Cardiac muscle cell (in vitro differentiated cells and primary cell): ENCODE measurements at regions not wholly inside any gene's neighbourhood (a gene's known extent, or its start where the extent isn't known, plus 50 kb on each side); places are given as distances from the start of the nearest gene placed in this dataset.

ENCODE experiments used
- DNase-seq, 2 donors: peaks; one replicate each; pipeline versions ENCODE4 v3.0.0 to v3.0.0-alpha.2; 2010 to 2017; ENCODE audit warnings: low read depth in 1 of 2, low spot score in 1 of 2
- H3K27ac ChIP-seq: fragments of 200-600 bp; sonication (generic); 2 replicates; pipeline ENCODE4 v1.5.1; 2016
- H3K27me3 ChIP-seq: fragments of 200-600 bp; sonication (generic); 2 replicates; pipeline ENCODE4 v1.6.0; 2016; ENCODE audit warnings: control low read depth
- H3K36me3 ChIP-seq: fragments of 200-600 bp; sonication (generic); 2 replicates; pipeline ENCODE4 v1.5.1; 2016; ENCODE audit warnings: control low read depth
- H3K4me1 ChIP-seq: fragments of 200-600 bp; sonication (generic); 2 replicates; pipeline ENCODE4 v1.8.1; 2017; ENCODE audit warnings: low read depth, mild to moderate bottlenecking, mixed run types
- H3K4me3 ChIP-seq: fragments of 200-600 bp; sonication (generic); 2 replicates; pipeline ENCODE4 v1.5.1; 2016; ENCODE audit warnings: mild to moderate bottlenecking
- H3K9me3 ChIP-seq: fragments of 200-600 bp; sonication (generic); 2 replicates; pipeline ENCODE4 v1.5.1; 2017; ENCODE audit warnings: low read depth, mild to moderate bottlenecking, control low read depth
- TF ChIP-seq, protein P1 (sequence below): IDR thresholded peaks from 2 replicates; pipeline ENCODE4 v1.5.1; 2012; ENCODE audit warnings: low read depth, mild to moderate bottlenecking, low read length

GRCh38 chr7:125857606-125858005 is 928.0 kb upstream of the POT1 start:
- Histone ChIP-seq H3K4me1 (no peaks in the 10 kb centered on the region), H3K9me3 (no peaks in the 10 kb centered on the region), H3K36me3 (no peaks in the 10 kb centered on the region), H3K27ac (no peak overlapping the region), H3K4me3 (no peak overlapping the region), H3K27me3 (no peaks in the 10 kb centered on the region)
- TF ChIP-seq, protein P1, sequence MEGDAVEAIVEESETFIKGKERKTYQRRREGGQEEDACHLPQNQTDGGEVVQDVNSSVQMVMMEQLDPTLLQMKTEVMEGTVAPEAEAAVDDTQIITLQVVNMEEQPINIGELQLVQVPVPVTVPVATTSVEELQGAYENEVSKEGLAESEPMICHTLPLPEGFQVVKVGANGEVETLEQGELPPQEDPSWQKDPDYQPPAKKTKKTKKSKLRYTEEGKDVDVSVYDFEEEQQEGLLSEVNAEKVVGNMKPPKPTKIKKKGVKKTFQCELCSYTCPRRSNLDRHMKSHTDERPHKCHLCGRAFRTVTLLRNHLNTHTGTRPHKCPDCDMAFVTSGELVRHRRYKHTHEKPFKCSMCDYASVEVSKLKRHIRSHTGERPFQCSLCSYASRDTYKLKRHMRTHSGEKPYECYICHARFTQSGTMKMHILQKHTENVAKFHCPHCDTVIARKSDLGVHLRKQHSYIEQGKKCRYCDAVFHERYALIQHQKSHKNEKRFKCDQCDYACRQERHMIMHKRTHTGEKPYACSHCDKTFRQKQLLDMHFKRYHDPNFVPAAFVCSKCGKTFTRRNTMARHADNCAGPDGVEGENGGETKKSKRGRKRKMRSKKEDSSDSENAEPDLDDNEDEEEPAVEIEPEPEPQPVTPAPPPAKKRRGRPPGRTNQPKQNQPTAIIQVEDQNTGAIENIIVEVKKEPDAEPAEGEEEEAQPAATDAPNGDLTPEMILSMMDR, result no peak
- no peak for DNase-seq

- Histone ChIP-seq H3K27ac (no peak overlapping the region), H3K9me3 (no peaks in the 10 kb centered on the region), H3K36me3 (no peaks in the 10 kb centered on the region), H3K4me1 (no peaks in the 10 kb centered on the region), H3K4me3 (no peak overlapping the region), H3K27me3 (no peaks in the 10 kb centered on the region)
- TF ChIP-seq, protein P1, result no peak
- no peak for DNase-seq
Observed at GRCh38 chr7:125848157-125848556, 918.5 kb upstream of the POT1 start.

DNA sequence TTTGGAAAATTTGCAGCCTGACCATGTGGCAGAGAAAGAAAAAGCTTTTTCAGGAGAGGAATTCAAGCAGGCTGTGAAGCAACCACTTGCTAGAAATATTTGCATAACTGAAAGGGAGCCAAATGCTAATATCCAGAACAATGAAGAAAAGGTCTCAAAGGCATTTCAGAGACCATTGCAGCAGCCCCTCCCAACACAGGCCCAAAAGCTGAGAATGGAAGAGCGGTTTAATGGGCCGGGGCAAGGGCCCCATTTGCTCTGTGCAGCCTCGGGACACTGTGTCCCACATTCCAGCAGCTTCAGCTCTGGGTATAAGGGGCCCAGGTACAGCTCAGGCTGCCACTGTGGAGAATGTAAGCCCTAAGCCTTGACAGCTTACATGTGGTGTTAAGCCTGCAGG is 918.1 kb upstream of the POT1 start:
- no peak for DNase-seq
- Histone ChIP-seq H3K36me3 (no peaks in the 10 kb centered on the region), H3K27ac (no peak overlapping the region), H3K27me3 (no peaks in the 10 kb centered on the region), H3K4me3 (no peak overlapping the region), H3K9me3 (no peaks in the 10 kb centered on the region), H3K4me1 (no peaks in the 10 kb centered on the region)
- TF ChIP-seq, protein P1, result no peak

- TF ChIP-seq, protein P1, result no peak
- no peak for DNase-seq
- Histone ChIP-seq H3K27me3 (no peaks in the 10 kb centered on the region), H3K4me3 (no peak overlapping the region), H3K9me3 (no peaks in the 10 kb centered on the region), H3K27ac (no peak overlapping the region), H3K36me3 (no peaks in the 10 kb centered on the region), H3K4me1 (no peaks in the 10 kb centered on the region)
Observed at GRCh38 chr7:125847055-125847454, 917.4 kb upstream of the POT1 start.

DNA sequence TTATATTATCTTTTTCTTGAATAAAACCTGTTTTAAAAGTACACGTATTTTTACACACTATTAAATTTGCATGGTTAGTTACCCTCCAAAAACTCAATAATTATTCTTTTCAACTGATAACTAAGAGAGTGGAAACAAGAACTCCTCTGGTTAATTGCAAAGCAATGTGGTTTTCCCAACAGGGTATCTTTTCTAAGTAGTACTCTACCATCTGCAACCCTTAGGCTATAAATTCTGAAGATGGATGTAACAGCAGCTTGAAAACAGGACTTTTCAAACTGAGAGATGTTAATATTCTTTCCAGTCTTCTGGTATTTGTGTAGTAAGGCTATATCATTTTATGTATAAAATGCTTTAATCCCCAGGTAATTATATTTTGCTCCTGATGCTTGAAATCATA is 916.1 kb upstream of the POT1 start:
- H3K4me3 ChIP-seq, result no peak overlapping the region
- no peaks in the 10 kb centered on the region for H3K9me3 ChIP-seq
- H3K36me3 ChIP-seq, result no peaks in the 10 kb centered on the region
- H3K4me1 ChIP-seq, result no peaks in the 10 kb centered on the region
- no peaks in the 10 kb centered on the region for H3K27me3 ChIP-seq
- no peak overlapping the region for H3K27ac ChIP-seq
- TF ChIP-seq, protein P1, result no peak
- no peak for DNase-seq

GRCh38 chr7:125834421-125834820 is 904.8 kb upstream of the POT1 start:
- no peaks in the 10 kb centered on the region for H3K36me3 ChIP-seq
- H3K27me3 ChIP-seq, result no peaks in the 10 kb centered on the region
- TF ChIP-seq, protein P1, result no peak
- H3K9me3 ChIP-seq, result no peaks in the 10 kb centered on the region
- no peak overlapping the region for H3K4me3 ChIP-seq
- no peak for DNase-seq
- H3K4me1 ChIP-seq, result no peaks in the 10 kb centered on the region
- H3K27ac ChIP-seq, result no peak overlapping the region
